CD4-positive, alpha-beta T cell treated with Interleukin-1 beta for 1 hour (primary cell): ENCODE measurements at regions not wholly inside any gene's neighbourhood (a gene's known extent, or its start where the extent isn't known, plus 50 kb on each side); places are given as distances from the start of the nearest gene placed in this dataset.

Source experiments
- DNase-seq, 2 donors: peaks; one replicate each; pipeline ENCODE4 v3.0.0-alpha.2; 2020 to 2022

- DNase-seq = no peak
Observed at GRCh38 chr2:3962719-3963118, 259.3 kb downstream of the DCDC2C start.

GRCh38 chr2:3965211-3965610 is 261.8 kb downstream of the DCDC2C start:
- DNase-seq = no peak

DNA sequence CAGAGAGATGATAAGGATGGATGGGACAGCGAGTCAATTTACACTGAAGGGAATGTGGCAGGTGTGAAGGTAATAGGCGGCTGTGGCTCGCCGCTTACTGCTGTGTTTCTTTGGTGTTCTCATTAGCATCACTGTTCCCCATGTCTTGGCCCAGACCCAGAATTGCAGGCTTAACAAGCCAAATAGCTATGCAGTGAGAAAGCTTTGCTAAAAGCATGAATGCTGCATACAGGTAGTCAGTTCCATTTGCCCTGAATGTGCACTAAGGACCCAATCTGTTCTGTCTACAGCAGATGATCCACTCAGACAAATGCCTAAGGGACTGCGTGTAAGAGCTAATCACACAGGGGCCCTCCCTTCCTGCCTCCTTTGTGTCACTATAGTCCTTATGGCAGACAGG is 262.6 kb downstream of the DCDC2C start:
- DNase-seq = no peak

GRCh38 chr2:3966470-3966869 is 263.1 kb downstream of the DCDC2C start:
- no peak for DNase-seq

- DNase-seq = no peak
Observed at GRCh38 chr2:3968736-3969135, 265.4 kb downstream of the DCDC2C start.

GRCh38 chr2:3970791-3971651 is 267.6 kb downstream of the DCDC2C start:
- no peak for DNase-seq

DNA sequence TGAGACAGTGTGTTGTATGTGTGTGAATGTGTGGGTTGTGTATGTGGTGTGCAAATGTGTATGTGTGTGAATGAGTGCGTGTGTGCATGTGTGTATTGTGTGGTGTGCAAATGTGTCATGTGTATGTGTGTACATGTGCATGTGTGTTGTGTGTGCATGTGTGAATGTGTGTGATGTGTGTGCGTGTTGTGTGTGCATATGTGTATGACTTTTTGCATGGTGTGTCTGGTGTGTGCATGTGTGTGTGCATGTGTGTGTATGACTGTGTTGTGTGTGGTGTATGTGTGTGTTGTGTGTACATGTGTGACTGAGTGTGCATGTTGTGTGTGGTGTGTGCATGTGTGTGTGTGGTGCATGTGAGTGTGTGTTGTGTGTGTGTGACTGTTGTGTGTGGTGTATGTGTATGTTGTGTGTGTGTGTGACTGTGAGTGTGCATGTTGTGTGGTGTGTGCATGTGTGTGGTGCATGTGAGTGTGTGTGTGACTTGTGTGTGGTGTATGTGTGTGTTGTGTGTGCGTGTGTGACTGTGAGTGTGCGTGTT is 268.3 kb downstream of the DCDC2C start:
- no peak for DNase-seq

- no peak for DNase-seq
Observed at GRCh38 chr2:3972377-3972776, 269.0 kb downstream of the DCDC2C start.

DNA sequence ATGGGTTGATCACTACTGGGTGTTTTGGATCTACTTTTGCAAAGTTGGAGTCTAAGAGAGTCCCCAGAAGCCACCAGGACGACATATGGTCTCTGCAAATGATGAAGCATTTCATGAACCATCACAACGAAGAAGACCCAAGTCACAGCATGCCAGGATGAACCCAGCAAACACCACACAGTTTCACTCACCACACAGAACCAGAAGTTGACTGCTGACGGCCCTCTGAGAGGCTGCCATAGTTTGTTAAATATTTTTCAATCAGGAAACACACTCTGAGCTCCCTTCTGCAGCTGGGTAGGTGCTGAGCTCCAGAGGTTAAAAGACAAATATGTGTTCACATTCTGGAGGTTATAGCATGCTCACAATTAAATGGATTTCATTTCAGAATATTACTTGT is 271.4 kb downstream of the DCDC2C start:
- DNase-seq = no peak

DNA sequence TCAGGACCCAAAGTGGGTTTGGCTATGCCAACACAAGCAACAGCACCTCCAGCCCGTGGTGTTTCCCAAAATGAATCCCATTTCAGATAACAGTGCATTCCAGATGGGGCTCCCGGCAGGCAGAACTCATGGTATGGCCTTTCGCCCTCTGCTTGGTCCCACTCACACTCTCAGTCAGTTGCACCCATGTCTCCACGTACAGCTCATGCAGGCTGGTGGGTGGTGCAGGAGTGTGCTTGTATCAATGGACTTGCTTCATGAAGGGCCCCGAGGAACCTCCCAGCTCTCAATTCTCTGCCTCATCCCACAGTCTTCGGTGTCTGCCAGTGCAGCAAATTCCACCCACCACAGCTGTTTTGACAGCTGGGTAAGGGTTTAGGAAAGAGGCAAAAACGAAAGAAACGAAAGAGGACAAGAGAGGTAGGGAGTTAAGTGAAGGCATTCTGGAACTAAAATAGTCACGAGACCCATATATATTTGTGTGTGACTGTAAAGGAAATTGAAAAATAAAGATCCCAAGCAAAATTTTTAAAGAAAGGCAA is 278.1 kb downstream of the DCDC2C start:
- no peak for DNase-seq

- no peak for DNase-seq
Observed at GRCh38 chr2:3982160-3982559, 278.8 kb downstream of the DCDC2C start.

DNA sequence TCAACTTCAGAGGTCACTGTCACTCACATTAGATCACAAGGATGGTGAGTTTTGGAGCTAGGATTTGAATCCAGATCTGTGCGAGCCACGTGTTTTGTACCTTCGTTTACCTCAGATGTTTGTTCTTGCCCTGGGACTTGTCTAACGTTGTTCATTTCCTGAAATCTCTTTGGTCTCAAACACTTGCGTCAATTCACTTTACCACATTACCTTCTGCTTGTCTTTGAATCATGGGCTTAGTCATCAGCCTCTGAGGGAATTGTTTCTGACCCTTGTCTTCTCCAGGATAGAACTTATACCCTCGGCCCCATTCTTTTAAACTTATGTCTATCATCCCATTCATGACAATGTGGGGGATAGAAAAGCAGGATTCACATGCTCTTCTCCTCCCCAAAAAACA is 282.7 kb downstream of the DCDC2C start:
- DNase-seq = no peak

DNA sequence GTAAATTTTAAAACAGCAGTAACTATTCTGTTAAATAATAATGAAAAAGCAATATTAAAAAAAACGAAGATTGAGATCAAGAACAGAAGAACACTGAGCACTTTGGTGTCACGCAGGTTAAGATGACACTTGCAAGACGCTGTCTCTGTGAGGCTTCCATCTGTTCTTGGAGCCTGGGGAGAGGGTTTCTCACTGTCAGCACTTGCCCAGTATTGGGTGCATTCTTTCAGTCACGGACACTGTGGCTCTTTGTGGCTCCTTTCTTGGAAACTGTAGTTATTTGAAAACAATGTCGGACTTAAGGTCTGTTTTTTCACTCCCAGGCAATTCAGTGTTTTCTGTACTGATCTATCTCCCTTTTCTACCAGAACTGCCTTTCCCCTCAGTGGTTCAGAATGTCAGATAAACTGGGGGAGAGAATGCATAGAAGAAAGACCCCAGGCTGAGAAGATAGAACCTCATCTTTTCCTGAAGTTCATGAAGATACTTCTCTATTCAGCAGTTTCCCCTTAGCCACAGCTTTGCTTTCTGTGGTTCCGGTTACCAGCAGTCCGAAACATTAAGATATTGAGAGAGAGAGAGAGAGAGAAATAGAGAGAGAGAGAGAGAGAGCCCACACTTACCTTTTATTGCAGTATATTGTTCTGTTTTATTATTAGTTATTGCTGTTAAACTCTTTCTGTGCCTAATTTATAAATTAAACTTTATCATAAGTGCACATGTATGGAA is 283.3 kb downstream of the DCDC2C start:
- no peak for DNase-seq

DNA sequence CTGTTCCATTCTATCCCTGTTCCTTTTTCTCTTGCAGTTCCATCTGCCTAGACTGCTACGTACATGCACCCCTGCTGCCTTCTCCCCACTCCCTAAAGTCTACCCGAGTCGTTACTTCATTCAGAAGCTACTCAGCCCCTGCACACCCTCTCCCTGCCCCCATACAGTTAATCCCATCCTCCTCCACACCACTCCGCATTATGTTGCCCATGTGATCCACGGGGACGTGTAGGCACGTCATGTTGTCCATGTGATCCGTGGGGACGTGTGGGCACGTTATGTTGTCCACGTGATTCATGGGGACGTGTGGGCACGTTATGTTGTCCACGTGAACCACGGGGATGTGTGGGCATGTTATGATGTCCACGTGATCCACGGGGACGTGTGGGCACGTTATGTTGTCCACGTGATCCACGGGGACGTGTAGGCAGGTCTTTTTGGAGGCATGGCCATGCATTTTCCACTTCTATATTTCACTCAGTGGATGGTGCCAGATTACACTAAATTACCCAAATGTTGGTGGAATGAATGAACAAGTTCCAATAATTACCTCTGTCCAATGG is 299.5 kb downstream of the DCDC2C start:
- no peak for DNase-seq

- no peak for DNase-seq
Observed at GRCh38 chr2:4012197-4012596, 308.8 kb downstream of the DCDC2C start.

DNA sequence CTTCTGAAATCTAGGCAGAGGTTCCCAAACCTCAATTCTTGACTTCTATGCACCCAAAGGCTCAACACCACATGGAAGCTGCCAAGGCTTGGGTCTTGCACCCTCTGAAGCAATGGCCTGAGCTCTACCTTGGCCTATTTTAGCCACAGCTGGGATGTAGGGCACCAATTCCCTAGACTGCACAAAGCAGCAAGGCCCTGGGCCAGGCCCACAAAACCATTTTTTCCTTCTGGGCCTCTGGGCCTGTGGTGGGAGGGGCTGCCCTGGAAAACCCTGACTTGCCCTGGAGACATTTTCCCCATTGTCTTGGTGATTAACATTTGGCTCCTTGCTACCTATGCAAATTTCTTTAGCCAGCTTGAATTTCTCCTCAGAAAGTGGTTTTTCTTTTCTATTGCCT is 315.2 kb downstream of the DCDC2C start:
- DNase-seq = no peak

GRCh38 chr2:4020153-4020552 is 316.8 kb downstream of the DCDC2C start:
- DNase-seq = no peak

DNA sequence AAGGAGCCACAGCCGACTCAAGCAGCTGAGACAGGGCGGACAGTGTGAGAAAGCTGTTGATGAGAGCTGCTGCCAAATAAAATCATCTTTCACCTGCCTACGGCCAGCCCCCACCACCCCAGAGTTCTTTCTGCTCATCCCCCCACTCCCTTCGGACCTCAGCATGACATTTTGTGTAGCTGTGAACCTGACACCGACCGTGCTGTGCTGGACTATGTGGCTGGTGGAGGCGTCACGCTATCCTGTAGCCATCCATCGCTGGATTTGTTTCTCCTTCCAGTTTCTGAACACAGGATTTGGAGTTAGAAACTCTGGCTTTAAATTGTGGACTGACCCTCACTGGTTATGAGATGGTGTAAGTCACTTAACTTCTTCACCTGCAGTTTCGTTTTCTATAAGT is 317.3 kb downstream of the DCDC2C start:
- no peak for DNase-seq

GRCh38 chr2:4024605-4025004 is 321.2 kb downstream of the DCDC2C start:
- no peak for DNase-seq

DNA sequence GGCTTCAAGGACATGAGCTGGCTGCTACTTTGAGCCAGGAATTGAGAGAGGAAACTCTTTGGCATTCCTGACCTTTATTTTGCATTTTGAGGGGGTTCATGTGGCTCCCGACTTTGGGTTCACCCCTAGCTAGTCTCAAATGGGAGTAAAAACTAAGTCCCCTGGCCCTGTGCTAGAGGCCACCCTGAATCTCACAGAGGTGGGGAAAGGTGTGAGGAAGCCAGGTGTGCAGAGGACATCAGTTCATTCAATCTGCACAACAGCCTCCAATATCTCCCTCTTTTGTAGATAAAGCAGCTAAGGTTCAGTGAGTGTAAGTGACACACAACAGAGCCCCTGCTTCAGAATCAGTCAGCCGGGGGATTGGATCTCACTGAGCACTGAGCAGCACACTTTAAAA is 325.7 kb downstream of the DCDC2C start:
- DNase-seq = no peak

- DNase-seq = no peak
Observed at GRCh38 chr2:4039896-4040295, 336.5 kb downstream of the DCDC2C start.

- no peak for DNase-seq
Observed at GRCh38 chr2:4047961-4048891, 344.9 kb downstream of the DCDC2C start.
